ENCODE measurements at regions not wholly inside any gene's neighbourhood (a gene's known extent, or its start where the extent isn't known, plus 50 kb on each side); places are given as distances from the start of the nearest gene placed in this dataset.

DNA sequence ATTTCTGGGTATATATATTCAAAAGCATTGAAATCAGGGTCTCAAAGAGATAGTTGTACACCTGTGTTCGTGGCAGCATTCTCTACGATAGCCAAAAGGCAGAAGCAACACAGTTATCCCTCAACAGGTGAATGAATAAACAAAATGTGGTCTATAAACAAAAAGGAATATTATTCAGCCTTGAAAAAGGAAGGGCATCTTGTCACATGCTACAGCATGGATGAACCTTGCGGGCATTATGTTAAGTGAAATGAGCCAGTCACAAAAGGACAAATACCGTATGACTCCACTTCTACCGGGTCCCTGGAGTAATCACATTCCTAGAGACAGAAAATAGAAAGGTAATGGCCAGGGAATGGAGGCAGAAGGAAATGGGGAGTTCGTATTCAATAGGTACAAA, 228.8 kb downstream of the SH3BP4 start:
- no peak for TF ChIP-seq POLR2A (IDR thresholded peaks at IDR 0.05; ENCODE audit: low read depth, low read length)
- TF ChIP-seq POU2F2 (IDR thresholded peaks at IDR 0.05; ENCODE audit: low read depth, low read length): no peak
- no peak for TF ChIP-seq POLR2AphosphoS5 (IDR thresholded peaks at IDR 0.05; ENCODE audit: low read depth, low read length)
- no peak for TF ChIP-seq TAF1 (IDR thresholded peaks at IDR 0.05; ENCODE audit: low read depth, low read length)
- TF ChIP-seq SPI1 (IDR thresholded peaks at IDR 0.05; ENCODE audit: low read depth, low read length): no peak
- no peak for TF ChIP-seq PAX5 (IDR thresholded peaks at IDR 0.05; ENCODE audit: insufficient read depth, low read length, severe bottlenecking)

Measured in GM12891 (cell line).